T-helper 9 cell (primary cell): ENCODE measurements at regions not wholly inside any gene's neighbourhood (a gene's known extent, or its start where the extent isn't known, plus 50 kb on each side); places are given as distances from the start of the nearest gene placed in this dataset.

Experiments
- DNase-seq: peaks from one replicate; pipeline ENCODE4 v3.0.0-alpha.2; 2020

- DNase-seq, result no peak
Measured at GRCh38 chr16:86374603-86375130, 135.7 kb upstream of the FOXF1 start.

GRCh38 chr16:86375364-86375763 lies 135.0 kb upstream of the FOXF1 start:
- DNase-seq, result no peak

GRCh38 chr16:86375851-86376250 lies 134.5 kb upstream of the FOXF1 start:
- DNase-seq, result no peak

GRCh38 chr16:86376837-86377236 lies 133.5 kb upstream of the FOXF1 start:
- no peak for DNase-seq

- no peak for DNase-seq
Measured at GRCh38 chr16:86377251-86378022, 132.9 kb upstream of the FOXF1 start.

- no peak for DNase-seq
Measured at GRCh38 chr16:86378128-86378527, 132.2 kb upstream of the FOXF1 start.

GRCh38 chr16:86378831-86379504 lies 131.4 kb upstream of the FOXF1 start:
- no peak for DNase-seq

GRCh38 chr16:86379505-86379846 lies 130.9 kb upstream of the FOXF1 start:
- DNase-seq, result no peak

- DNase-seq, result no peak
Measured at GRCh38 chr16:86380030-86380429, 130.3 kb upstream of the FOXF1 start.

- DNase-seq, result no peak
Measured at GRCh38 chr16:86381491-86381890, 128.8 kb upstream of the FOXF1 start.

- DNase-seq, result no peak
Measured at GRCh38 chr16:86382067-86382773, 128.1 kb upstream of the FOXF1 start.

GRCh38 chr16:86382774-86383407 lies 127.4 kb upstream of the FOXF1 start:
- DNase-seq, result no peak

GRCh38 chr16:86383488-86384262 lies 126.7 kb upstream of the FOXF1 start:
- DNase-seq, result no peak

GRCh38 chr16:86384263-86384649 lies 126.1 kb upstream of the FOXF1 start:
- DNase-seq, result no peak

- DNase-seq, result no peak
Measured at GRCh38 chr16:86384980-86385379, 125.3 kb upstream of the FOXF1 start.

- DNase-seq, result no peak
Measured at GRCh38 chr16:86387468-86388440, 122.6 kb upstream of the FOXF1 start.

- no peak for DNase-seq
Measured at GRCh38 chr16:86388976-86389375, 121.4 kb upstream of the FOXF1 start.

GRCh38 chr16:86389566-86390328 lies 120.6 kb upstream of the FOXF1 start:
- no peak for DNase-seq

GRCh38 chr16:86390335-86390734 lies 120.0 kb upstream of the FOXF1 start:
- DNase-seq, result no peak

- DNase-seq, result no peak
Measured at GRCh38 chr16:86391486-86391885, 118.8 kb upstream of the FOXF1 start.
